Progenitor cell of endocrine pancreas (in vitro differentiated cells): ENCODE measurements at regions not wholly inside any gene's neighbourhood (a gene's known extent, or its start where the extent isn't known, plus 50 kb on each side); places are given as distances from the start of the nearest gene placed in this dataset.

Experiments used
- DNase-seq: peaks from one replicate; pipeline ENCODE4 v3.0.0; 2021; ENCODE audit warnings: low spot score; ENCODE audit not compliant: unreplicated experiment
- H3K27ac Mint-ChIP-seq: 2 replicates; pipeline ENCODE4 v1.8.0; 2021; ENCODE audit warnings: mild to moderate bottlenecking, moderate library complexity, mixed read lengths
- H3K27me3 Mint-ChIP-seq: 2 replicates; pipeline ENCODE4 v1.8.0; 2021; ENCODE audit warnings: mixed read lengths
- H3K36me3 Mint-ChIP-seq: 2 replicates; pipeline ENCODE4 v1.8.0; 2022; ENCODE audit warnings: mixed read lengths; ENCODE audit not compliant: insufficient read depth
- H3K4me1 Mint-ChIP-seq: 2 replicates; pipeline ENCODE4 v1.8.0; 2021; ENCODE audit warnings: low read depth, mixed read lengths
- H3K4me3 Mint-ChIP-seq: 2 replicates; pipeline ENCODE4 v1.8.0; 2021; ENCODE audit warnings: low read depth, mild to moderate bottlenecking, moderate library complexity, mixed read lengths
- H3K9me3 Mint-ChIP-seq: 2 replicates; pipeline ENCODE4 v1.8.0; 2021; ENCODE audit warnings: low read depth, mixed read lengths
- TF ChIP-seq, protein P1 (sequence below): fragments of 200-600 bp; sonication (generic); IDR thresholded peaks from one replicate; pipeline ENCODE4 v1.5.0; 2021; ENCODE audit warnings: antibody characterized with exemption, mild to moderate bottlenecking; ENCODE audit not compliant: unreplicated experiment

- Mint-ChIP-seq H3K9me3 (no peaks in the 10 kb centered on the region), H3K36me3 (no peaks in the 10 kb centered on the region), H3K4me1 (no peaks in the 10 kb centered on the region), H3K27me3 (no peaks in the 10 kb centered on the region), H3K27ac (no peak overlapping the region), H3K4me3 (no peak overlapping the region)
- DNase-seq: no peak
- TF ChIP-seq, protein P1, sequence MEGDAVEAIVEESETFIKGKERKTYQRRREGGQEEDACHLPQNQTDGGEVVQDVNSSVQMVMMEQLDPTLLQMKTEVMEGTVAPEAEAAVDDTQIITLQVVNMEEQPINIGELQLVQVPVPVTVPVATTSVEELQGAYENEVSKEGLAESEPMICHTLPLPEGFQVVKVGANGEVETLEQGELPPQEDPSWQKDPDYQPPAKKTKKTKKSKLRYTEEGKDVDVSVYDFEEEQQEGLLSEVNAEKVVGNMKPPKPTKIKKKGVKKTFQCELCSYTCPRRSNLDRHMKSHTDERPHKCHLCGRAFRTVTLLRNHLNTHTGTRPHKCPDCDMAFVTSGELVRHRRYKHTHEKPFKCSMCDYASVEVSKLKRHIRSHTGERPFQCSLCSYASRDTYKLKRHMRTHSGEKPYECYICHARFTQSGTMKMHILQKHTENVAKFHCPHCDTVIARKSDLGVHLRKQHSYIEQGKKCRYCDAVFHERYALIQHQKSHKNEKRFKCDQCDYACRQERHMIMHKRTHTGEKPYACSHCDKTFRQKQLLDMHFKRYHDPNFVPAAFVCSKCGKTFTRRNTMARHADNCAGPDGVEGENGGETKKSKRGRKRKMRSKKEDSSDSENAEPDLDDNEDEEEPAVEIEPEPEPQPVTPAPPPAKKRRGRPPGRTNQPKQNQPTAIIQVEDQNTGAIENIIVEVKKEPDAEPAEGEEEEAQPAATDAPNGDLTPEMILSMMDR: no peak
These were observed 212.0 kb downstream of the SREK1 start for GRCh38 chr5:66356011-66356565.

DNA sequence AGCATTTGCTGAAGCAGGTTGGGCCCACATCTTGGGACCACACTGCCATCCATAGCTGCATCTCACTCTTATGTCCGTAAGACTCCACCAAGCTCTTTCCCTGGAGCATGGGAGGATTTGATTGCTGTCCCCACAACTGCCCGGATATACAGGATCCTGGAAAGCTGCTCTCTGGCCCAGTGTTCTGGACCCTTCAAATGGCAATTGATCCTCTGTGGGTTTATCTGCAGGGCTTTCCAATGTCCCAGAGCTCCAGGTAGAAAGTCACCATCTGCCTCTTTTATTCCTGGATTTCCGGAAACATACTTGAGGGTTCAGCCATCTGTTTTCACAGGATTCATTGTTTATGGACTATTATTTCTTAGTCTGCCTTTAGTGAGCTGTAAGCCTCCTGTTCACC is 214.6 kb downstream of the SREK1 start:
- Mint-ChIP-seq H3K36me3 (no peaks in the 10 kb centered on the region), H3K27me3 (peaks cover 3% of the 10 kb centered on the region), H3K9me3 (no peaks in the 10 kb centered on the region), H3K27ac (no peak overlapping the region), H3K4me3 (no peak overlapping the region), H3K4me1 (no peaks in the 10 kb centered on the region)
- no peak for DNase-seq
- TF ChIP-seq, protein P1: no peak

- Mint-ChIP-seq H3K4me3 (no peak overlapping the region), H3K27ac (no peak overlapping the region), H3K27me3 (peaks cover 3% of the 10 kb centered on the region), H3K36me3 (no peaks in the 10 kb centered on the region), H3K9me3 (no peaks in the 10 kb centered on the region), H3K4me1 (no peaks in the 10 kb centered on the region)
- DNase-seq: no peak
- TF ChIP-seq, protein P1: no peak
These were observed 217.0 kb downstream of the SREK1 start for GRCh38 chr5:66361070-66361469.

- no peak overlapping the region for H3K4me3 Mint-ChIP-seq
- H3K36me3 Mint-ChIP-seq: no peaks in the 10 kb centered on the region
- H3K27me3 Mint-ChIP-seq: peaks cover 9% of the 10 kb centered on the region
- peaks cover 3% of the 10 kb centered on the region for H3K4me1 Mint-ChIP-seq
- no peak for DNase-seq
- TF ChIP-seq, protein P1: no peak
- H3K9me3 Mint-ChIP-seq: no peaks in the 10 kb centered on the region
- H3K27ac Mint-ChIP-seq: no peak overlapping the region
These were observed 217.9 kb downstream of the SREK1 start for GRCh38 chr5:66362046-66362445.

DNA sequence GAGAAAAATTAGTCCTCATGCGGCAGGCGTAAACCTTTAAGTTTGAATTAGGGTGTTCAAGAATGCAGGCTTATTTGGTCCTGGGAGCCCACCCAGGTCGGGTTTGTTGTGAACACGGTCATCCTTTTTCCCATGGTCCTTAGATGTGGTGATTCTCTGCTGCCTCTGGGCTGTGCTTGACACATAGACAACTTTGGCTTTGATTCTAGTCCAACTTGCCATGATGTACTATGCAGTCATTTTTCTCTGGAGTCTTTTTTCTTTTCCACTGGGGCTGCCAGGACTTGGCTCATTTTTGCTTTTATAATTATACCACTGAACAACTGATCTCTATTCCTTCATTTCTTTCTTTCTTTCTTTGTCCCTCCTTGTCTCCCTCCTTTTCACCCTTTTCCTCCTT is 218.6 kb downstream of the SREK1 start:
- Mint-ChIP-seq H3K27me3 (peaks cover 9% of the 10 kb centered on the region), H3K27ac (no peak overlapping the region), H3K4me1 (peaks cover 3% of the 10 kb centered on the region), H3K9me3 (no peaks in the 10 kb centered on the region), H3K36me3 (no peaks in the 10 kb centered on the region), H3K4me3 (no peak overlapping the region)
- TF ChIP-seq, protein P1: no peak
- DNase-seq: no peak
